Neural crest cell (in vitro differentiated cells): ENCODE measurements at regions not wholly inside any gene's neighbourhood (a gene's known extent, or its start where the extent isn't known, plus 50 kb on each side); places are given as distances from the start of the nearest gene placed in this dataset.

ENCODE experiments used
- DNase-seq: peaks from one replicate; pipeline ENCODE4 v3.0.0; 2021; ENCODE audit warnings: low read depth, mixed read lengths, low spot score
- H3K27ac Mint-ChIP-seq: one replicate; pipeline ENCODE4 v1.8.0; 2021; ENCODE audit warnings: mild to moderate bottlenecking, mixed read lengths; ENCODE audit not compliant: unreplicated experiment
- H3K27me3 Mint-ChIP-seq: 2 replicates; pipeline ENCODE4 v1.8.0; 2021; ENCODE audit warnings: low read depth, mild to moderate bottlenecking, mixed read lengths
- H3K36me3 Mint-ChIP-seq: 2 replicates; pipeline ENCODE4 v1.8.0; 2021; ENCODE audit warnings: low read depth, mild to moderate bottlenecking, mixed read lengths
- H3K4me1 Mint-ChIP-seq: 2 replicates; pipeline ENCODE4 v1.8.0; 2021; ENCODE audit warnings: mixed read lengths
- H3K4me3 Mint-ChIP-seq: one replicate; pipeline ENCODE4 v1.8.0; 2021; ENCODE audit warnings: mild to moderate bottlenecking, mixed read lengths
- H3K9me3 Mint-ChIP-seq: 2 replicates; pipeline ENCODE4 v1.8.0; 2021; ENCODE audit warnings: mixed read lengths
- TF ChIP-seq, protein P1 (sequence below): fragments of 200-600 bp; sonication (generic); conservative IDR thresholded peaks from 2 replicates; pipeline ENCODE4 v1.5.0; 2021; ENCODE audit warnings: antibody characterized with exemption, mild to moderate bottlenecking

- Mint-ChIP-seq H3K4me3 (no peak overlapping the region), H3K9me3 (peaks cover 8% of the 10 kb centered on the region), H3K27me3 (no peaks in the 10 kb centered on the region), H3K4me1 (no peaks in the 10 kb centered on the region), H3K27ac (no peak overlapping the region), H3K36me3 (no peaks in the 10 kb centered on the region)
- DNase-seq: no peak
- TF ChIP-seq, protein P1, sequence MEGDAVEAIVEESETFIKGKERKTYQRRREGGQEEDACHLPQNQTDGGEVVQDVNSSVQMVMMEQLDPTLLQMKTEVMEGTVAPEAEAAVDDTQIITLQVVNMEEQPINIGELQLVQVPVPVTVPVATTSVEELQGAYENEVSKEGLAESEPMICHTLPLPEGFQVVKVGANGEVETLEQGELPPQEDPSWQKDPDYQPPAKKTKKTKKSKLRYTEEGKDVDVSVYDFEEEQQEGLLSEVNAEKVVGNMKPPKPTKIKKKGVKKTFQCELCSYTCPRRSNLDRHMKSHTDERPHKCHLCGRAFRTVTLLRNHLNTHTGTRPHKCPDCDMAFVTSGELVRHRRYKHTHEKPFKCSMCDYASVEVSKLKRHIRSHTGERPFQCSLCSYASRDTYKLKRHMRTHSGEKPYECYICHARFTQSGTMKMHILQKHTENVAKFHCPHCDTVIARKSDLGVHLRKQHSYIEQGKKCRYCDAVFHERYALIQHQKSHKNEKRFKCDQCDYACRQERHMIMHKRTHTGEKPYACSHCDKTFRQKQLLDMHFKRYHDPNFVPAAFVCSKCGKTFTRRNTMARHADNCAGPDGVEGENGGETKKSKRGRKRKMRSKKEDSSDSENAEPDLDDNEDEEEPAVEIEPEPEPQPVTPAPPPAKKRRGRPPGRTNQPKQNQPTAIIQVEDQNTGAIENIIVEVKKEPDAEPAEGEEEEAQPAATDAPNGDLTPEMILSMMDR: no peak
Observed at GRCh38 chr1:106876384-106876783, 180.1 kb upstream of the PRMT6 start.

DNA sequence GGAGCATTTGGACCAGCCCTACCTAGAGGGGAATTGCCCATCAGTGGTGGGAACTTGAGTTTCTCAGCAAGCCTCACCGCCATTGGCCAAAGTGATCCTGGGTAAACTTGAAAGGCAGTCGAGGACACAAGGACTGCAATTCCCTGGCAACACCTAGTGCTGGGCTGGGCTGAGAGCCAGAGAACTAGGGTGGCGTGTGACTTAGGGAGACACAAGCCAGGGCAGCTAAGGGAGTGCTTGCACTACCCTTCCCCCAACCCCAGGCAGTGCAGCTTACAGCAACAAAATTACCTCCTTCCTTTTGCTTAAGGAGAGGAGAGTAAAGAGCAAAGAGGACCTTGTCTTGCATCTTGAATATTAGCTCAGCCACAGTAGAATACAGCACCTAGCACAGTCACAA is 176.9 kb upstream of the PRMT6 start:
- Mint-ChIP-seq H3K27ac (no peak overlapping the region), H3K36me3 (no peaks in the 10 kb centered on the region), H3K9me3 (peaks cover 5% of the 10 kb centered on the region), H3K4me1 (no peaks in the 10 kb centered on the region), H3K4me3 (no peak overlapping the region), H3K27me3 (no peaks in the 10 kb centered on the region)
- DNase-seq: no peak
- TF ChIP-seq, protein P1: no peak

DNA sequence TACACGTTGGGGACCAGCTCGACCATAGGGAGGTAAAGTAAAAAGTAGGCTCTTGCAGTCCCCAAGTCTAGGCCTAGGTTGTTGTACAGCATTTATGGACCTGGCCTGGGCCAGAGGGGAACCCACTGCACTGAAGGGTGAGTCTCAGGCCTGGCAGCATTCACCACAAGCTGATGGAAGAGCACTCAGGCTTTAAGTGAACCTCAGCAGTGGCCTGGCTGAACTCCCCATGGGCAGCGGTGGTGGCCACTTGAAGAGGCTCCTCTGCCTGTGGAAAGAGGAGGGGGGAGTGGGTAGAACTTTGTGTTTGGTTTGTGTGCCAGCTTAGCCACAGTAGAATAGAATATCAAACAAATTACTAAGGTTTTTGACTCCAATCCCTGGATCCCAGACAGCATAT is 176.2 kb upstream of the PRMT6 start:
- no peak for DNase-seq
- no peaks in the 10 kb centered on the region for H3K4me1 Mint-ChIP-seq
- H3K27ac Mint-ChIP-seq: no peak overlapping the region
- no peaks in the 10 kb centered on the region for H3K27me3 Mint-ChIP-seq
- TF ChIP-seq, protein P1: no peak
- H3K4me3 Mint-ChIP-seq: no peak overlapping the region
- H3K9me3 Mint-ChIP-seq: peaks cover 5% of the 10 kb centered on the region
- H3K36me3 Mint-ChIP-seq: no peaks in the 10 kb centered on the region

DNA sequence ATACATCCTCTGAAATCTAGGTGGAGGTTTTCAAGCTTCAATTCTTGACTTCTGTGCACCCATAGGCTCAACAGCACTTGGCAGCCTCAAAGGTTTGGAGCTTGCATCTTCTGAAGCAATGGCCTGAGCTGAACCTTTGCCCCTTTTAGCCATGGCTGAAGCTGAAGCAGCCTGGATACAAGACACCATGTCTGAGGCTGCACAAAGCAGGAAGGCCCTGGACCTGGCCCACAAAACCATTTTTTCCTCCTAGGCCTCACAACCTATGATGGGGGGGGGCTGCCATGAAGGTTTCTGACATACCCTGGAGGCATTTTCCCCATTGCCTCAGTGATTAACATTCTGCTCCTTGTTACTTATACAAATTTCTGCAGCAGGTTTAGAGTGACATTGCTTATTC is 173.3 kb upstream of the PRMT6 start:
- Mint-ChIP-seq H3K27ac (no peak overlapping the region), H3K36me3 (no peaks in the 10 kb centered on the region), H3K9me3 (peaks cover 5% of the 10 kb centered on the region), H3K4me1 (no peaks in the 10 kb centered on the region), H3K4me3 (no peak overlapping the region), H3K27me3 (no peaks in the 10 kb centered on the region)
- TF ChIP-seq, protein P1: no peak
- no peak for DNase-seq

- H3K4me3 Mint-ChIP-seq: no peak overlapping the region
- H3K4me1 Mint-ChIP-seq: no peaks in the 10 kb centered on the region
- DNase-seq: no peak
- H3K27ac Mint-ChIP-seq: no peak overlapping the region
- H3K36me3 Mint-ChIP-seq: no peaks in the 10 kb centered on the region
- no peaks in the 10 kb centered on the region for H3K9me3 Mint-ChIP-seq
- TF ChIP-seq, protein P1: no peak
- H3K27me3 Mint-ChIP-seq: no peaks in the 10 kb centered on the region
Observed at GRCh38 chr1:106889059-106889458, 167.4 kb upstream of the PRMT6 start.

- no peak overlapping the region for H3K4me3 Mint-ChIP-seq
- no peaks in the 10 kb centered on the region for H3K9me3 Mint-ChIP-seq
- H3K36me3 Mint-ChIP-seq: no peaks in the 10 kb centered on the region
- H3K27ac Mint-ChIP-seq: no peak overlapping the region
- no peaks in the 10 kb centered on the region for H3K4me1 Mint-ChIP-seq
- no peak for DNase-seq
- TF ChIP-seq, protein P1: no peak
- no peaks in the 10 kb centered on the region for H3K27me3 Mint-ChIP-seq
Observed at GRCh38 chr1:106889583-106889982, 166.9 kb upstream of the PRMT6 start.
